H9 (cell line): ENCODE measurements at regions not wholly inside any gene's neighbourhood (a gene's known extent, or its start where the extent isn't known, plus 50 kb on each side); places are given as distances from the start of the nearest gene placed in this dataset.

Experiments
- DNase-seq: peaks from one replicate; pipeline ENCODE4 v3.0.0-alpha.2; 2017
- H2AFZ ChIP-seq: one replicate; pipeline ENCODE4 v1.6.1; 2013; ENCODE audit warnings: mild to moderate bottlenecking, low read length, control low read depth, moderate library complexity
- H2AK5ac ChIP-seq: 2 replicates; pipeline ENCODE4 v1.6.1; 2013; ENCODE audit warnings: low read length, control low read depth, mixed read lengths; ENCODE audit not compliant: insufficient read length
- H2BK120ac ChIP-seq: one replicate; pipeline ENCODE4 v1.6.1; 2013; ENCODE audit warnings: low read depth, mild to moderate bottlenecking, low read length, control low read depth, inconsistent platforms; ENCODE audit not compliant: poor library complexity, severe bottlenecking
- H2BK12ac ChIP-seq: 2 replicates; pipeline ENCODE4 v1.6.1; 2013; ENCODE audit warnings: low read length, control low read depth, mixed read lengths, low read depth; ENCODE audit not compliant: insufficient read length
- H2BK15ac ChIP-seq: 2 replicates; pipeline ENCODE4 v1.6.1; 2013; ENCODE audit warnings: low read depth, low read length, control low read depth
- H2BK20ac ChIP-seq: one replicate; pipeline ENCODE4 v1.6.1; 2013; ENCODE audit warnings: low read depth, mild to moderate bottlenecking, low read length, control low read depth, inconsistent platforms; ENCODE audit not compliant: poor library complexity, severe bottlenecking
- H2BK5ac ChIP-seq: 2 replicates; pipeline ENCODE4 v1.6.1; 2013; ENCODE audit warnings: low read length, control low read depth, mixed read lengths; ENCODE audit not compliant: insufficient read length
- H3K14ac ChIP-seq: 2 replicates; pipeline ENCODE4 v1.6.1; 2013; ENCODE audit warnings: low read length, control low read depth; ENCODE audit not compliant: insufficient read depth
- H3K18ac ChIP-seq: 2 replicates; pipeline ENCODE4 v1.6.1; 2013; ENCODE audit warnings: low read depth, mild to moderate bottlenecking, mixed read lengths, low read length, control low read depth; ENCODE audit not compliant: insufficient read length
- H3K23ac ChIP-seq: 2 replicates; pipeline ENCODE4 v1.6.1; 2013; ENCODE audit warnings: low read length, control low read depth, mixed read lengths, low read depth; ENCODE audit not compliant: insufficient read length
- H3K23me2 ChIP-seq: 2 replicates; pipeline ENCODE4 v1.6.1; 2013; ENCODE audit warnings: low read depth, mild to moderate bottlenecking, mixed read lengths, low read length, control low read depth; ENCODE audit not compliant: insufficient read length, poor library complexity, severe bottlenecking
- H3K27ac ChIP-seq: 2 replicates; pipeline ENCODE4 v1.5.1; 2013; ENCODE audit warnings: low read length, control low read depth, mixed read lengths, low read depth; ENCODE audit not compliant: insufficient read length
- H3K27me3 ChIP-seq: 2 replicates; pipeline ENCODE4 v1.6.1; 2013; ENCODE audit warnings: low read length, control low read depth, inconsistent platforms; ENCODE audit not compliant: insufficient read depth
- H3K4ac ChIP-seq: 2 replicates; pipeline ENCODE4 v1.6.1; 2013; ENCODE audit warnings: low read depth, mild to moderate bottlenecking, control low read depth, inconsistent platforms, low read length, moderate library complexity
- H3K4me1 ChIP-seq: 2 replicates; pipeline ENCODE4 v1.6.1; 2013; ENCODE audit warnings: low read length, control low read depth, inconsistent platforms; ENCODE audit not compliant: insufficient read depth
- H3K4me2 ChIP-seq: 2 replicates; pipeline ENCODE4 v1.6.1; 2013; ENCODE audit warnings: low read length, control low read depth, mixed read lengths; ENCODE audit not compliant: insufficient read length, insufficient read depth
- H3K56ac ChIP-seq: 2 replicates; pipeline ENCODE4 v1.6.1; 2013; ENCODE audit warnings: low read depth, mild to moderate bottlenecking, mixed read lengths, low read length, control low read depth; ENCODE audit not compliant: insufficient read length
- H3K79me1 ChIP-seq: 2 replicates; pipeline ENCODE4 v1.6.1; 2013; ENCODE audit warnings: low read depth, mild to moderate bottlenecking, moderate library complexity, low read length, control low read depth, inconsistent platforms; ENCODE audit not compliant: insufficient read depth, poor library complexity, severe bottlenecking
- H3K79me2 ChIP-seq: 2 replicates; pipeline ENCODE4 v1.6.1; 2013; ENCODE audit warnings: low read length, control low read depth, inconsistent platforms; ENCODE audit not compliant: insufficient read depth
- H3K9ac ChIP-seq: 2 replicates; pipeline ENCODE4 v1.6.1; 2013; ENCODE audit warnings: low read length, control low read depth, mixed read lengths; ENCODE audit not compliant: insufficient read length; ENCODE audit errors: extremely low read depth
- H3K9me3 ChIP-seq: one replicate; pipeline ENCODE4 v1.6.1; 2013; ENCODE audit warnings: low read depth, low read length, inconsistent platforms; ENCODE audit not compliant: control insufficient read depth
- H3T11ph ChIP-seq: one replicate; pipeline ENCODE4 v1.6.1; 2013; ENCODE audit warnings: mild to moderate bottlenecking, low read length, control low read depth, inconsistent platforms
- H4K20me1 ChIP-seq: one replicate; pipeline ENCODE4 v1.6.1; 2013; ENCODE audit not compliant: control insufficient read depth, insufficient read length, insufficient read depth
- H4K5ac ChIP-seq: 2 replicates; pipeline ENCODE4 v1.6.1; 2013; ENCODE audit warnings: low read depth, mild to moderate bottlenecking, mixed read lengths, low read length, control low read depth; ENCODE audit not compliant: insufficient read length
- H4K8ac ChIP-seq: replicated peaks from 2 replicates; pipeline ENCODE4 v1.6.1; 2013; ENCODE audit warnings: low read length, control low read depth, mixed read lengths, low read depth; ENCODE audit not compliant: insufficient read length
- H4K91ac ChIP-seq: 2 replicates; pipeline ENCODE4 v1.6.1; 2013; ENCODE audit warnings: low read depth, mild to moderate bottlenecking, moderate library complexity, mixed read lengths, low read length, control low read depth; ENCODE audit not compliant: insufficient read length
- H3K27ac Mint-ChIP-seq, 3 experiments: 2 replicates in 2 of 3; 3 replicates in 1 of 3; pipeline ENCODE4 v1.8.0; 2020 to 2021; ENCODE audit warnings: mixed read lengths in 3 of 3, mild to moderate bottlenecking in 1 of 3, moderate library complexity in 1 of 3
- H3K27me3 Mint-ChIP-seq: 2 replicates; pipeline ENCODE4 v1.8.0; 2021; ENCODE audit warnings: low read depth, mild to moderate bottlenecking, moderate library complexity, mixed read lengths
- H3K36me3 Mint-ChIP-seq, 3 experiments: 2 replicates in 2 of 3; 3 replicates in 1 of 3; pipeline ENCODE4 v1.8.0; 2020 to 2021; ENCODE audit warnings: low read depth in 3 of 3, mixed read lengths in 3 of 3; ENCODE audit not compliant: insufficient read depth in 1 of 3
- H3K4me1 Mint-ChIP-seq, 2 experiments: 2 replicates each; pipeline ENCODE4 v1.8.0; 2020; ENCODE audit warnings: mixed read lengths in 2 of 2
- H3K4me3 Mint-ChIP-seq, 2 experiments: 2 replicates in 1 of 2; 3 replicates in 1 of 2; pipeline ENCODE4 v1.8.0; 2020 to 2021; ENCODE audit warnings: mild to moderate bottlenecking in 2 of 2, mixed read lengths in 2 of 2, moderate library complexity in 1 of 2
- H3K9me3 Mint-ChIP-seq, 2 experiments: 2 replicates in 1 of 2; 3 replicates in 1 of 2; pipeline ENCODE4 v1.8.0; 2020; ENCODE audit warnings: mild to moderate bottlenecking in 2 of 2, mixed read lengths in 2 of 2, moderate library complexity in 1 of 2
- CTCF ChIP-seq: fragments of 200-600 bp; sonication (generic); conservative IDR thresholded peaks from 3 replicates; pipeline ENCODE4 v1.8.0; 2021; ENCODE audit warnings: antibody characterized with exemption, mild to moderate bottlenecking
- WGBS: extraction: QIAGEN DNeasy Blood & Tissue Kit; methylation state at CpG from one replicate; pipeline ENCODE4 v1.1.7; 2013; ENCODE audit warnings: missing lambda C conversion rate, low lambda C conversion rate, mixed read lengths; ENCODE audit not compliant: insufficient read length; ENCODE audit errors: extremely low coverage; 5-methylcytosine and 5-hydroxymethylcytosine counted together

DNA sequence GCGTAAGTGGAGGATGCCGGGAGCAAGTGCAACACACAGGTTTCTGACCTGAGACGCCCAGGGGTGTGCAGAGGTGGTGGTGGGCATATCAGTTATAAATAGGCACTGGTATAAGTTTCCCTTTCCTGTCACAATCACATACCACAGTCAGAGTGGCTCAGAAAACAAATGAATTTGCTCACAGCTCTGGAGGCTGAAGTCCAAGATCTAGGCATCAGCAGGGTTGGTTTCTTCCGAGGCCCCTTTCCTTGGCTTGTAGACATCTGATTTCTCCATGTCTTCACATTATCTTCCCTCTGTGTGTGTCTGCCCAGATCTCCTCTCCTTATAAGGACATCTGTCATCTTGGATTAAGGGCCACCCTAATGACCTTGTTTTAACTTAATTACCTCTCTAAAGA is 250.5 kb upstream of the TNRC6C start:
- no peak overlapping the region for H3T11ph ChIP-seq
- no peak overlapping the region for H2AK5ac ChIP-seq
- H3K36me3 Mint-ChIP-seq: peaks cover 17 to 50% (median 25%) of the 10 kb centered on the region in 3 experiments
- H3K4me1 ChIP-seq: peaks cover 1% of the 10 kb centered on the region; the same call in 1 of the 2 replicates
- H2BK12ac ChIP-seq: no peak overlapping the region
- no peak overlapping the region for H3K9ac ChIP-seq
- no peaks in the 10 kb centered on the region; the same call in 1 of the 2 replicates for H3K27me3 ChIP-seq
- no peak overlapping the region for H2BK120ac ChIP-seq
- H4K5ac ChIP-seq: no peak overlapping the region
- no peak overlapping the region for H3K18ac ChIP-seq
- H3K27ac Mint-ChIP-seq: no peak overlapping the region
- WGBS: no CpG with 5 or more reads among the region's 4 CpGs
- no peak overlapping the region for H2AFZ ChIP-seq
- no peak for TF ChIP-seq CTCF
- H3K79me1 ChIP-seq: no peaks in the 10 kb centered on the region
- no peak overlapping the region; the same call in 1 of the 2 replicates for H3K14ac ChIP-seq
- H2BK15ac ChIP-seq: no peak overlapping the region
- peaks cover 69% of the 10 kb centered on the region for H3K27me3 Mint-ChIP-seq
- no peak overlapping the region for H3K4ac ChIP-seq
- no peaks in the 10 kb centered on the region for H4K20me1 ChIP-seq
- DNase-seq: peak; percentile 23
- H3K4me1 Mint-ChIP-seq: peaks cover 27 to 28% of the 10 kb centered on the region in 2 experiments
- no peak overlapping the region for H2BK20ac ChIP-seq
- H3K23me2 ChIP-seq: no peaks in the 10 kb centered on the region
- no peaks in the 10 kb centered on the region for H3K79me2 ChIP-seq
- no peak overlapping the region for H4K8ac ChIP-seq
- no peak overlapping the region for H3K4me3 Mint-ChIP-seq
- H4K91ac ChIP-seq: no peak overlapping the region
- H3K9me3 Mint-ChIP-seq: peaks cover 50 to 55% of the 10 kb centered on the region in 2 experiments
- no peak overlapping the region for H3K56ac ChIP-seq
- peaks cover 15% of the 10 kb centered on the region for H3K9me3 ChIP-seq
- H3K27ac ChIP-seq: no peak overlapping the region
- H3K4me2 ChIP-seq: no peak overlapping the region
- no peak overlapping the region for H3K23ac ChIP-seq
- H2BK5ac ChIP-seq: no peak overlapping the region
